H9 (cell line): ENCODE measurements at regions not wholly inside any gene's neighbourhood (a gene's known extent, or its start where the extent isn't known, plus 50 kb on each side); places are given as distances from the start of the nearest gene placed in this dataset.

Experiments
- DNase-seq: peaks from one replicate; pipeline ENCODE4 v3.0.0-alpha.2; 2017
- H2AFZ ChIP-seq: one replicate; pipeline ENCODE4 v1.6.1; 2013; ENCODE audit warnings: mild to moderate bottlenecking, low read length, control low read depth, moderate library complexity
- H2AK5ac ChIP-seq: 2 replicates; pipeline ENCODE4 v1.6.1; 2013; ENCODE audit warnings: low read length, control low read depth, mixed read lengths; ENCODE audit not compliant: insufficient read length
- H2BK120ac ChIP-seq: one replicate; pipeline ENCODE4 v1.6.1; 2013; ENCODE audit warnings: low read depth, mild to moderate bottlenecking, low read length, control low read depth, inconsistent platforms; ENCODE audit not compliant: poor library complexity, severe bottlenecking
- H2BK12ac ChIP-seq: 2 replicates; pipeline ENCODE4 v1.6.1; 2013; ENCODE audit warnings: low read length, control low read depth, mixed read lengths, low read depth; ENCODE audit not compliant: insufficient read length
- H2BK15ac ChIP-seq: 2 replicates; pipeline ENCODE4 v1.6.1; 2013; ENCODE audit warnings: low read depth, low read length, control low read depth
- H2BK20ac ChIP-seq: one replicate; pipeline ENCODE4 v1.6.1; 2013; ENCODE audit warnings: low read depth, mild to moderate bottlenecking, low read length, control low read depth, inconsistent platforms; ENCODE audit not compliant: poor library complexity, severe bottlenecking
- H2BK5ac ChIP-seq: 2 replicates; pipeline ENCODE4 v1.6.1; 2013; ENCODE audit warnings: low read length, control low read depth, mixed read lengths; ENCODE audit not compliant: insufficient read length
- H3K14ac ChIP-seq: 2 replicates; pipeline ENCODE4 v1.6.1; 2013; ENCODE audit warnings: low read length, control low read depth; ENCODE audit not compliant: insufficient read depth
- H3K18ac ChIP-seq: 2 replicates; pipeline ENCODE4 v1.6.1; 2013; ENCODE audit warnings: low read depth, mild to moderate bottlenecking, mixed read lengths, low read length, control low read depth; ENCODE audit not compliant: insufficient read length
- H3K23ac ChIP-seq: 2 replicates; pipeline ENCODE4 v1.6.1; 2013; ENCODE audit warnings: low read length, control low read depth, mixed read lengths, low read depth; ENCODE audit not compliant: insufficient read length
- H3K23me2 ChIP-seq: 2 replicates; pipeline ENCODE4 v1.6.1; 2013; ENCODE audit warnings: low read depth, mild to moderate bottlenecking, mixed read lengths, low read length, control low read depth; ENCODE audit not compliant: insufficient read length, poor library complexity, severe bottlenecking
- H3K27ac ChIP-seq: 2 replicates; pipeline ENCODE4 v1.5.1; 2013; ENCODE audit warnings: low read length, control low read depth, mixed read lengths, low read depth; ENCODE audit not compliant: insufficient read length
- H3K27me3 ChIP-seq: 2 replicates; pipeline ENCODE4 v1.6.1; 2013; ENCODE audit warnings: low read length, control low read depth, inconsistent platforms; ENCODE audit not compliant: insufficient read depth
- H3K4ac ChIP-seq: 2 replicates; pipeline ENCODE4 v1.6.1; 2013; ENCODE audit warnings: low read depth, mild to moderate bottlenecking, control low read depth, inconsistent platforms, low read length, moderate library complexity
- H3K4me1 ChIP-seq: 2 replicates; pipeline ENCODE4 v1.6.1; 2013; ENCODE audit warnings: low read length, control low read depth, inconsistent platforms; ENCODE audit not compliant: insufficient read depth
- H3K4me2 ChIP-seq: 2 replicates; pipeline ENCODE4 v1.6.1; 2013; ENCODE audit warnings: low read length, control low read depth, mixed read lengths; ENCODE audit not compliant: insufficient read length, insufficient read depth
- H3K56ac ChIP-seq: 2 replicates; pipeline ENCODE4 v1.6.1; 2013; ENCODE audit warnings: low read depth, mild to moderate bottlenecking, mixed read lengths, low read length, control low read depth; ENCODE audit not compliant: insufficient read length
- H3K79me1 ChIP-seq: 2 replicates; pipeline ENCODE4 v1.6.1; 2013; ENCODE audit warnings: low read depth, mild to moderate bottlenecking, moderate library complexity, low read length, control low read depth, inconsistent platforms; ENCODE audit not compliant: insufficient read depth, poor library complexity, severe bottlenecking
- H3K79me2 ChIP-seq: 2 replicates; pipeline ENCODE4 v1.6.1; 2013; ENCODE audit warnings: low read length, control low read depth, inconsistent platforms; ENCODE audit not compliant: insufficient read depth
- H3K9ac ChIP-seq: 2 replicates; pipeline ENCODE4 v1.6.1; 2013; ENCODE audit warnings: low read length, control low read depth, mixed read lengths; ENCODE audit not compliant: insufficient read length; ENCODE audit errors: extremely low read depth
- H3K9me3 ChIP-seq: one replicate; pipeline ENCODE4 v1.6.1; 2013; ENCODE audit warnings: low read depth, low read length, inconsistent platforms; ENCODE audit not compliant: control insufficient read depth
- H3T11ph ChIP-seq: one replicate; pipeline ENCODE4 v1.6.1; 2013; ENCODE audit warnings: mild to moderate bottlenecking, low read length, control low read depth, inconsistent platforms
- H4K20me1 ChIP-seq: one replicate; pipeline ENCODE4 v1.6.1; 2013; ENCODE audit not compliant: control insufficient read depth, insufficient read length, insufficient read depth
- H4K5ac ChIP-seq: 2 replicates; pipeline ENCODE4 v1.6.1; 2013; ENCODE audit warnings: low read depth, mild to moderate bottlenecking, mixed read lengths, low read length, control low read depth; ENCODE audit not compliant: insufficient read length
- H4K8ac ChIP-seq: replicated peaks from 2 replicates; pipeline ENCODE4 v1.6.1; 2013; ENCODE audit warnings: low read length, control low read depth, mixed read lengths, low read depth; ENCODE audit not compliant: insufficient read length
- H4K91ac ChIP-seq: 2 replicates; pipeline ENCODE4 v1.6.1; 2013; ENCODE audit warnings: low read depth, mild to moderate bottlenecking, moderate library complexity, mixed read lengths, low read length, control low read depth; ENCODE audit not compliant: insufficient read length
- H3K27ac Mint-ChIP-seq, 3 experiments: 2 replicates in 2 of 3; 3 replicates in 1 of 3; pipeline ENCODE4 v1.8.0; 2020 to 2021; ENCODE audit warnings: mixed read lengths in 3 of 3, mild to moderate bottlenecking in 1 of 3, moderate library complexity in 1 of 3
- H3K27me3 Mint-ChIP-seq: 2 replicates; pipeline ENCODE4 v1.8.0; 2021; ENCODE audit warnings: low read depth, mild to moderate bottlenecking, moderate library complexity, mixed read lengths
- H3K36me3 Mint-ChIP-seq, 3 experiments: 2 replicates in 2 of 3; 3 replicates in 1 of 3; pipeline ENCODE4 v1.8.0; 2020 to 2021; ENCODE audit warnings: low read depth in 3 of 3, mixed read lengths in 3 of 3; ENCODE audit not compliant: insufficient read depth in 1 of 3
- H3K4me1 Mint-ChIP-seq, 2 experiments: 2 replicates each; pipeline ENCODE4 v1.8.0; 2020; ENCODE audit warnings: mixed read lengths in 2 of 2
- H3K4me3 Mint-ChIP-seq, 2 experiments: 2 replicates in 1 of 2; 3 replicates in 1 of 2; pipeline ENCODE4 v1.8.0; 2020 to 2021; ENCODE audit warnings: mild to moderate bottlenecking in 2 of 2, mixed read lengths in 2 of 2, moderate library complexity in 1 of 2
- H3K9me3 Mint-ChIP-seq, 2 experiments: 2 replicates in 1 of 2; 3 replicates in 1 of 2; pipeline ENCODE4 v1.8.0; 2020; ENCODE audit warnings: mild to moderate bottlenecking in 2 of 2, mixed read lengths in 2 of 2, moderate library complexity in 1 of 2
- WGBS: extraction: QIAGEN DNeasy Blood & Tissue Kit; methylation state at CpG from one replicate; pipeline ENCODE4 v1.1.7; 2013; ENCODE audit warnings: missing lambda C conversion rate, low lambda C conversion rate, mixed read lengths; ENCODE audit not compliant: insufficient read length; ENCODE audit errors: extremely low coverage; 5-methylcytosine and 5-hydroxymethylcytosine counted together
- TF ChIP-seq, protein P1 (sequence below): fragments of 200-600 bp; sonication (generic); conservative IDR thresholded peaks from 3 replicates; pipeline ENCODE4 v1.8.0; 2021; ENCODE audit warnings: antibody characterized with exemption, mild to moderate bottlenecking

DNA sequence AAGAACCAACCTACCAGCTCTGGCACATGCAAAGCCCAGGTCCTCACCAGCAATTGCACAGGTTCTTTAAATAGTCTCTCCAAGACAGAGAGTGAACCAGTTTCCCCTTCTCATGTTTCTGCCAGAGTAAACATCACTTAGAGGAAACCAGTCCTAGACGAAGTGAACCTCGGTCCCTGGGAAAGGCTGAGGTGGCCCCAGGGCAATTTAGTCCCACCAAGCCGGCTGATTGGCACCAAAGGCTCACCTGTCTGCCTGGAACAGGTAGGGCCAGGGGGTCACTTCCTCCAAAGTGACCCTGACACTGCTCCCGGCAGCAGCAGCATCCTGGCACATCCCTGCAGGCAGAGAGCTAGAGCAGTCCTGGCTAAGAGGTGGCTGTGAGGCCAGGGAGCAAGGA lies 122.9 kb upstream of the ZNF507 start:
- H2BK12ac ChIP-seq: no peak overlapping the region
- H3K14ac ChIP-seq: 0 out of 2 replicates have a peak overlapping the region, but pooled peaks have one; percentile 18
- H3K4me1 ChIP-seq: no peaks in the 10 kb centered on the region
- H3K4me1 Mint-ChIP-seq: peaks cover 2 to 14% of the 10 kb centered on the region in 2 experiments; a peak in 3 of 4 replicates
- H4K20me1 ChIP-seq: no peaks in the 10 kb centered on the region
- no peaks in the 10 kb centered on the region; a peak in 1 of 5 replicates for H3K9me3 Mint-ChIP-seq
- TF ChIP-seq, protein P1, sequence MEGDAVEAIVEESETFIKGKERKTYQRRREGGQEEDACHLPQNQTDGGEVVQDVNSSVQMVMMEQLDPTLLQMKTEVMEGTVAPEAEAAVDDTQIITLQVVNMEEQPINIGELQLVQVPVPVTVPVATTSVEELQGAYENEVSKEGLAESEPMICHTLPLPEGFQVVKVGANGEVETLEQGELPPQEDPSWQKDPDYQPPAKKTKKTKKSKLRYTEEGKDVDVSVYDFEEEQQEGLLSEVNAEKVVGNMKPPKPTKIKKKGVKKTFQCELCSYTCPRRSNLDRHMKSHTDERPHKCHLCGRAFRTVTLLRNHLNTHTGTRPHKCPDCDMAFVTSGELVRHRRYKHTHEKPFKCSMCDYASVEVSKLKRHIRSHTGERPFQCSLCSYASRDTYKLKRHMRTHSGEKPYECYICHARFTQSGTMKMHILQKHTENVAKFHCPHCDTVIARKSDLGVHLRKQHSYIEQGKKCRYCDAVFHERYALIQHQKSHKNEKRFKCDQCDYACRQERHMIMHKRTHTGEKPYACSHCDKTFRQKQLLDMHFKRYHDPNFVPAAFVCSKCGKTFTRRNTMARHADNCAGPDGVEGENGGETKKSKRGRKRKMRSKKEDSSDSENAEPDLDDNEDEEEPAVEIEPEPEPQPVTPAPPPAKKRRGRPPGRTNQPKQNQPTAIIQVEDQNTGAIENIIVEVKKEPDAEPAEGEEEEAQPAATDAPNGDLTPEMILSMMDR: no peak
- H4K5ac ChIP-seq: no peak overlapping the region
- H3T11ph ChIP-seq: no peak overlapping the region
- no peak overlapping the region for H2AK5ac ChIP-seq
- H3K4me3 Mint-ChIP-seq: no peak overlapping the region
- H3K27me3 ChIP-seq: peaks cover 4% of the 10 kb centered on the region; the same call in 1 of the 2 replicates
- H2BK20ac ChIP-seq: no peak overlapping the region
- H2BK5ac ChIP-seq: no peak overlapping the region
- H3K27ac Mint-ChIP-seq: no peak overlapping the region
- no peak overlapping the region for H4K8ac ChIP-seq
- no peak overlapping the region for H3K56ac ChIP-seq
- H3K9ac ChIP-seq: no peak overlapping the region
- H3K18ac ChIP-seq: no peak overlapping the region
- H3K27ac ChIP-seq: no peak overlapping the region
- no peaks in the 10 kb centered on the region for H3K79me1 ChIP-seq
- no peaks in the 10 kb centered on the region for H3K23me2 ChIP-seq
- H3K79me2 ChIP-seq: no peaks in the 10 kb centered on the region
- H3K36me3 Mint-ChIP-seq: no peaks in the 10 kb centered on the region
- no peak overlapping the region for H3K4ac ChIP-seq
- no peak overlapping the region for H3K23ac ChIP-seq
- H2AFZ ChIP-seq: no peak overlapping the region
- no peak for DNase-seq
- H4K91ac ChIP-seq: no peak overlapping the region
- no CpG with 5 or more reads among the region's 4 CpGs for WGBS
- H3K27me3 Mint-ChIP-seq: peaks cover 37% of the 10 kb centered on the region
- H2BK120ac ChIP-seq: no peak overlapping the region
- no peaks in the 10 kb centered on the region for H3K9me3 ChIP-seq
- peak overlapping the region; percentile 33; the same call in 1 of the 2 replicates for H2BK15ac ChIP-seq
- H3K4me2 ChIP-seq: no peak overlapping the region
